Endothelial cell of umbilical vein (primary cell): ENCODE measurements at regions not wholly inside any gene's neighbourhood (a gene's known extent, or its start where the extent isn't known, plus 50 kb on each side); places are given as distances from the start of the nearest gene placed in this dataset.

Experiments
- BruUV-seq: library from RNA; stranded (reverse); fragments of 400-500 nt; replicated peaks from 2 replicates; lab custom pipeline; 2021; lab: Mats Ljungman, UMichigan
- CTCF ChIA-PET: fragments of 300-600, 350-600 bp; sonication (Branson Sonifier 250); formaldehyde crosslinking; loops from one replicate; lab custom pipeline; 2021; ENCODE audit warnings: antibody characterized with exemption, inconsistent platforms; lab: Charles Lee
- POLR2A ChIA-PET: fragments of 300-600, 350-600 bp; sonication (Branson Sonifier 250); formaldehyde crosslinking; loops from one replicate; lab custom pipeline; 2021; ENCODE audit warnings: antibody characterized with exemption, inconsistent platforms; lab: Charles Lee
- DNase-seq: peaks from one replicate; pipeline ENCODE4 v3.0.0-alpha.2; 2011; ENCODE audit warnings: low read depth, low spot score
- FAIRE-seq: peaks from 2 replicates; lab custom pipeline; 2011; peaks lifted over from hg19 to GRCh38; lab: Jason Lieb, UNC
- H2AFZ ChIP-seq: 2 replicates; pipeline ENCODE4 v1.6.0; 2012; ENCODE audit warnings: low read depth, low read length, control low read depth, inconsistent platforms
- H3K27ac ChIP-seq: 2 replicates; pipeline ENCODE4 v1.5.1; 2011; ENCODE audit warnings: low read depth, mild to moderate bottlenecking, control low read depth, low read length, moderate library complexity; ENCODE audit not compliant: insufficient read depth
- H3K27me3 ChIP-seq, 2 experiments: 2 replicates each; pipeline versions ENCODE4 v1.6.0 to v1.6.1; 2011; ENCODE audit warnings: low read length in 2 of 2, mixed read lengths in 1 of 2; ENCODE audit not compliant: control insufficient read depth in 2 of 2, insufficient read depth in 2 of 2
- H3K36me3 ChIP-seq, 2 experiments: 2 replicates in 1 of 2; 3 replicates in 1 of 2; pipeline ENCODE4 v1.5.1; 2011; ENCODE audit warnings: low read length in 2 of 2, mild to moderate bottlenecking in 1 of 2, moderate library complexity in 1 of 2; ENCODE audit not compliant: control insufficient read depth in 2 of 2, insufficient read depth in 2 of 2; ENCODE audit errors: extremely low read depth in 1 of 2
- H3K4me1 ChIP-seq: 3 replicates; pipeline ENCODE4 v1.5.1; 2011; ENCODE audit warnings: mild to moderate bottlenecking, low read length; ENCODE audit not compliant: control insufficient read depth, insufficient read depth; ENCODE audit errors: extremely low read depth
- H3K4me2 ChIP-seq: 2 replicates; pipeline ENCODE4 v1.6.1; 2011; ENCODE audit warnings: low read length, control low read depth, mixed read lengths; ENCODE audit not compliant: insufficient read depth
- H3K4me3 ChIP-seq, 3 experiments: fragments of 200-600 bp in 1 of 3; sonication (generic), shearing (Covaris generic) in 1 of 3; replicated peaks in 1 of 3; 2 replicates each; pipeline ENCODE4 v1.5.1; 2011 to 2016; ENCODE audit warnings: control low read depth in 3 of 3, low read length in 3 of 3, mild to moderate bottlenecking in 2 of 3, inconsistent platforms in 1 of 3, low read depth in 1 of 3, moderate library complexity in 1 of 3; ENCODE audit not compliant: insufficient read depth in 1 of 3
- H3K79me2 ChIP-seq: 2 replicates; pipeline ENCODE4 v1.6.0; 2012; ENCODE audit warnings: low read length, inconsistent platforms; ENCODE audit not compliant: control insufficient read depth, insufficient read depth
- H3K9ac ChIP-seq: replicated peaks from 2 replicates; pipeline ENCODE3; 2011; ENCODE audit warnings: low read length, control low read depth; ENCODE audit not compliant: insufficient read depth; ENCODE audit errors: extremely low read depth
- H3K9me1 ChIP-seq: replicated peaks from 3 replicates; pipeline ENCODE4 v1.6.0; 2011; ENCODE audit warnings: mild to moderate bottlenecking, low read length; ENCODE audit not compliant: control insufficient read depth, insufficient read depth; ENCODE audit errors: extremely low read depth
- H3K9me3 ChIP-seq: replicated peaks from 2 replicates; pipeline ENCODE4 v1.5.1; 2012; ENCODE audit warnings: low read length, inconsistent platforms; ENCODE audit not compliant: control insufficient read depth, insufficient read depth
- H4K20me1 ChIP-seq: replicated peaks from 2 replicates; pipeline ENCODE3; 2011; ENCODE audit warnings: mild to moderate bottlenecking, low read length; ENCODE audit not compliant: control insufficient read depth, insufficient read depth; ENCODE audit errors: extremely low read depth
- CTCF ChIP-seq, 2 donors: IDR thresholded peaks; 1 replicate in 1 of 2; 2 replicates in 1 of 2; pipeline ENCODE4 v1.5.1; 2011; ENCODE audit warnings: low read length in 2 of 2, mild to moderate bottlenecking in 2 of 2, moderate library complexity in 2 of 2, control low read depth in 1 of 2, inconsistent platforms in 1 of 2, low read depth in 1 of 2; ENCODE audit not compliant: insufficient read depth in 1 of 2; ENCODE audit errors: extremely low read depth in 1 of 2
- EZH2 ChIP-seq: IDR thresholded peaks from 2 replicates; pipeline ENCODE4 v1.6.1; 2012; ENCODE audit warnings: borderline replicate concordance, low read depth, mild to moderate bottlenecking, moderate library complexity, low read length, inconsistent platforms; ENCODE audit not compliant: severe bottlenecking
- FOS ChIP-seq: IDR thresholded peaks from 2 replicates; pipeline ENCODE4 v1.6.1; 2011; ENCODE audit warnings: mild to moderate bottlenecking, low read length, moderate library complexity, borderline replicate concordance; ENCODE audit not compliant: insufficient read depth
- GATA2 ChIP-seq: IDR thresholded peaks from 2 replicates; pipeline ENCODE4 v1.7.0; 2011; ENCODE audit warnings: low read depth, mild to moderate bottlenecking, moderate library complexity, mixed read lengths, low read length; ENCODE audit not compliant: insufficient read length, insufficient read depth
- JUN ChIP-seq: IDR thresholded peaks from 2 replicates; pipeline ENCODE4 v1.6.1; 2011; ENCODE audit warnings: borderline replicate concordance, low read depth; ENCODE audit not compliant: insufficient read length, insufficient read depth
- MAX ChIP-seq: IDR thresholded peaks from 2 replicates; pipeline ENCODE4 v1.6.1; 2011; ENCODE audit not compliant: insufficient read depth, insufficient read length
- MYC ChIP-seq: IDR thresholded peaks from one replicate; pipeline ENCODE4 v1.6.1; 2011; ENCODE audit warnings: mild to moderate bottlenecking, low read depth, low read length
- POLR2A ChIP-seq: IDR thresholded peaks from 2 replicates; pipeline ENCODE4 v1.6.1; 2012; ENCODE audit warnings: low read depth, mild to moderate bottlenecking, control low read depth, low read length
- POLR2AphosphoS5 ChIP-seq: IDR thresholded peaks from 2 replicates; pipeline ENCODE4 v1.6.1; 2012; ENCODE audit warnings: low read depth, mild to moderate bottlenecking, control low read depth, low read length, moderate library complexity; ENCODE audit not compliant: insufficient read depth
- dilution Hi-C: fragments of 300-500 bp; cut with MboI; formaldehyde crosslinking; loops from one replicate; pipeline ENCODE4 v1.15.0; 2019; ENCODE audit warnings: low sequenced_read_pairs; ENCODE audit not compliant: extremely low pct_ligation_motif_present
- intact Hi-C: fragments of 100-400 bp; cut with micrococcal nuclease; formaldehyde crosslinking; loops from one replicate; pipeline ENCODE4 v1.10.0; 2022

- DNase-seq: no peak
- Histone ChIP-seq H3K4me3 (no peak overlapping the region), H2AFZ (no peak overlapping the region), H3K36me3 (no peaks in the 10 kb centered on the region), H3K79me2 (no peaks in the 10 kb centered on the region), H3K9me3 (no peaks in the 10 kb centered on the region), H4K20me1 (no peaks in the 10 kb centered on the region), H3K9me1 (no peaks in the 10 kb centered on the region), H3K4me1 (no peaks in the 10 kb centered on the region), H3K9ac (no peak overlapping the region), H3K27me3 (no peaks in the 10 kb centered on the region), H3K4me2 (no peak overlapping the region), H3K27ac (no peak overlapping the region)
- dilution Hi-C loops: no loop called here
- CTCF ChIA-PET: no interaction called here
- POLR2A ChIA-PET: no interaction called here
- no peak for FAIRE-seq
- TF ChIP-seq POLR2A (no peak), MYC (no peak), EZH2 (no peak), GATA2 (no peak), JUN (no peak), MAX (no peak), POLR2AphosphoS5 (no peak), CTCF (IDR thresholded peaks at IDR 0.05; ENCODE audit: extremely low read depth in 1 of 2, insufficient read depth in 1 of 2, low read depth in 1 of 2, low read length in 2 of 2) (no peak), FOS (no peak)
- intact Hi-C loops: no loop called here
- no TSS peak for BruUV-seq
These were observed 256.2 kb downstream of the TSN start for GRCh38 chr2:122011493-122012270.
